Superior temporal gyrus (tissue), 1 donor: ENCODE measurements at regions not wholly inside any gene's neighbourhood (a gene's known extent, or its start where the extent isn't known, plus 50 kb on each side); places are given as distances from the start of the nearest gene placed in this dataset.

Experiments
- DNase-seq: peaks from one replicate; pipeline ENCODE4 v3.0.0-alpha.2; 2016; ENCODE audit errors: extremely low spot score

GRCh38 chr22:48047722-48048500, 1285.5 kb downstream of the TBC1D22A start:
- DNase-seq: no peak

- DNase-seq: no peak
These were observed 1282.9 kb downstream of the TBC1D22A start for GRCh38 chr22:48045369-48045768.

DNA sequence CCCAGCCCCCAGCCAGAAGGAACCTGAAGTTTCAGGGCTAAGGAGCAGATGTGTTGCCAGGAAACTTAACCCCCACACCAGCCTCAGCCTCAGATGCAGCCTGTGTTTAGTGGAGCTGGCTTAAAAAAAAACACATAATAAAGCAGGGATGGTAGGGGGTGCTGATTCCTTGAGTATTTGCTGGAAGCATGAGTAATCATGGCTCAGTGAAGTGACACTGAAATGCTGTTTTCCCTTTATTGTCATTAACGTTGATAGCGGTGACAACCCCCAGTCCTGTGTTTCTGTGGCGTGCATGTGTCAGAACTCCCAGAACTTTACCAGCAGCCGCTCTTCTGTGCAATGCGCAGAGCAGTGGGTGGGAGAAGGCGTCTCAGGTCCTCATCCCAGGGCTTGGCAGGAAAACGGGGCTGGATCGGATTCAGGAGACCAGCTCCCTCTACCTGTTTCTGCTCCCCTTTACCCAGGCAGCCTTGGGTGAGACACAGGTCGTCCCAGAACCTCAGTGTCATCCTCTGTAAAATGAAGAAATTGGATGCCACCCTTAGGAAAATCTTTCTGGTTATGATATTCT, 1282.1 kb downstream of the TBC1D22A start:
- DNase-seq: no peak

DNA sequence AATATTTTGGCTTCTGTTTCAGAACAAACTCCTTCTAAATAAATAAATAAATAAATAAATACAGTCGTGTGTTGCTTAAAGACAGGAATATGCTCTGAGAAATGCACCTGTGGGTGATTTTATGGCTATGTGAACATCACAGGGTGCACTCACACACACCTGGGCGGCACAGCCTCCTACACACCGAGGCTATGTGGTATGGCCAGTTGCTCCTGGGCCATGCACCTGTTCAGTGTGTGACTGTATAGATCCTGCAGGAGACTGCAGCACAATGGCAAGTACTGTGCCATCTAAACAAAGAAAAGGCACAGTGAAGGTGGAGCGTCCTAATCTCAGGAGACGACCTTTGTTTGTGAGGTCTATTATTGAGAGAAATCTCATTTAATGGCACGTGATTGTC, 1281.1 kb downstream of the TBC1D22A start:
- no peak for DNase-seq

DNA sequence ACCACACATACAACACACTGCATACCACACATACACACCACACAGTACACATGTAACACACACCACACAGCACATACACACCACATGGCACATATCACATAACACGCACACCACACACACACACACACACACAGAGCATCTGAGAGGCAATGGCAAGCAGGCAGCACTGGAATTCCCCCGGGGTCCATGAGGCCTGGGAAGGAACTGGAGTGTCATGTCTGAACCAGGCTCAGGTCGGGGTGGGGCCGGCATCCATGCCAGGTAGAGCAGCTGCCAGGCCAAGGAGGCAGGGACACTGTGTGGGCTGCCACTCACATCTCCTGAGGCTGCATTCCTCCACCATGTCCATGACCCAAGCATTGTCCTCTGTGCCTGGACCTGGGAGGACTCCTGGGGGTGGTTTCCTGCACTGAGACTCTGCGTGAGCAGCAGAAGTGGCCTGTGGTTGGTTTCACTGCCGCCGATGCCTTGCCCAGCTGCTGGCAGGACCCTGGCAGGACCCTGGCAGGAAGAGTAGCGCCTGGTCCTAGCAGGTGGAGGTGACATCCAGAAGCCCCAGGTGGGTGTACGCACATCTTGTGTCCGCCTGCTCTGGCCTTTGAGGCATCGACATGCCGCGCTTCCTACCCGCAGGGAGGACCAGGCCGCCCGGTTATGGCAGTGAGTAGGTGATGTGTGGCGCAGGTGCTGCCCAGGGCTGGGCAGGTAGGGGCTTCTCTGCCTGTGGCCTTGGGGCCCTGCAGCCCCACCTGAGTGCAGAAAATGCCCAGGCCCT, 1280.4 kb downstream of the TBC1D22A start:
- DNase-seq: no peak

GRCh38 chr22:48039326-48039725, 1276.9 kb downstream of the TBC1D22A start:
- no peak for DNase-seq

DNA sequence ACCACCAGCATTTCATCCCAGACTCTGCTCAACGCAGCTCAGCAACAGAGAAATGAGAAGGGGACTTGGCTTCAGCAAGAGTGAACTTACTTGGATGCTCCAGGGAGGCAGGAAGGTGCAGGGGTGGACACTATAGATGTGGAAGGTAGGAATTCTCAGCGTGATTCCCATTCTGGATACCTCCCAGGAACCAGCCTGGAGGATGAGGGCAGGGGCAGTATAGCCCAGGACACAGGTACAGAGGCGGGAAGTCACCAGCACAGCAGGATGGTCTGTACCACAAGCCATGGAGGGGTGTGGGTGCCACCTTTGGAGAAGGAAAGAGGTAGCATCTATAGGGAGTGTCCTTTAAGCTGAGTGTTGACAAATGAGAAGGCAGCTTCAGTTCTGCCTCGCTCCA, 1275.2 kb downstream of the TBC1D22A start:
- no peak for DNase-seq

- no peak for DNase-seq
These were observed 1273.4 kb downstream of the TBC1D22A start for GRCh38 chr22:48035897-48036296.

DNA sequence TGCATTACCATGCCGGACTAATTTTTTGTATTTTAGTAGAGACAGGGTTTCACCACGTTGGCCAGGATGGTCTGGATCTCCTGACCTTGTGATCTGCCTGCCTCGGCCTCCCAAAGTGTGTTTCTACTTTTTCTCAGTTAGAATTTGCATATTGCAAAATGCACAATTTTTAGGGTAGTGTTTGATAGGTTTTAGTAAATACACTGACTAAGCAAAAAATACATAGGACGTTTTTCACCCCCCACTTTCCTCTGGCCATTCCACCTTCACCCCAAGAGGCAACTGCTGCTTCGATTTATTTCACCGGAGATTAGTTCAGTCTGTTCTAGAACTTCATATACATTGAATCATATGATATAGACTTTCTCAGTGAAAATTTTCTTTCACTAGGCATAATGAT, 1269.1 kb downstream of the TBC1D22A start:
- DNase-seq: no peak

GRCh38 chr22:48025096-48025495, 1262.6 kb downstream of the TBC1D22A start:
- DNase-seq: no peak

- DNase-seq: no peak
These were observed 1259.5 kb downstream of the TBC1D22A start for GRCh38 chr22:48021991-48022401.

- DNase-seq: no peak
These were observed 1255.9 kb downstream of the TBC1D22A start for GRCh38 chr22:48018346-48018745.

- DNase-seq: no peak
These were observed 1253.3 kb downstream of the TBC1D22A start for GRCh38 chr22:48015701-48016100.

DNA sequence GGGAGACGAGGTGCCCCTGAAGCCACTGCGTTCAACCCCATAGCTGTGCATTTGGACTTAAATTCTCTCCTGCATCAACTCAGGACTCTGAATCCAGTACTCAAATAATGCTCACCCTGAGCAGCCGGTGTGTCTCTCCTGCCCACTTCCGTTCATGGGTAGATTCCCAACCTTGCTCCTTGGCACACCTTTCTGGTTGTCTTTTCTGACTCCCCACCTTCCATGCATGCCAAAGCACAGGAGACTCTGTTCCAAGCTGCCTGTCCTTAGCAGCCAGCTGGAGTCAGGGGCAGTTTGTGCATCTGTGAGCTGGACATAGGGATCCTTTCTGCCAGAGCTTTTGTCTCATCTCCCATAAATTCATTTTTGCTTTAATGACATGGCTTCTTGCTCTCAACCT, 1242.5 kb downstream of the TBC1D22A start:
- no peak for DNase-seq

GRCh38 chr22:48004038-48004437, 1241.6 kb downstream of the TBC1D22A start:
- DNase-seq: no peak

DNA sequence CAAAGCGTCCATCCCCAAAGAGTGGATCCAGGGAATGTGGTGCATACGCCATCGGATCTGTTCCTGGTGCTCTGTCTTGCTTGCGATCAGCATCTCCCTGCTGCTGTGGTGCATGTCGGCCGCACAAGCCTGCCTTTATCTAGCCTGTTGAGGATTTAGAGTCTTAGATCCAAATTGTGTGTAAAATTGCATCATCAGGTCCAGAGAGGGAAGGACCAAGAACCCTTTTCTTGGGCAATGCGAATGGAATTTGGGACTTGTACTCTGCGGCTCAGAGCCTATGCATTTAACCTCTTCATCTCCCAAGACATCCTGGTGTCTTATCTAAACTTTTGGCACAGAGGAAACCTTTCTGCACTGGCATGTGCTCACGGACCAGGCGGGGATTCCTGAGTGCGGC, 1238.7 kb downstream of the TBC1D22A start:
- DNase-seq: no peak

DNA sequence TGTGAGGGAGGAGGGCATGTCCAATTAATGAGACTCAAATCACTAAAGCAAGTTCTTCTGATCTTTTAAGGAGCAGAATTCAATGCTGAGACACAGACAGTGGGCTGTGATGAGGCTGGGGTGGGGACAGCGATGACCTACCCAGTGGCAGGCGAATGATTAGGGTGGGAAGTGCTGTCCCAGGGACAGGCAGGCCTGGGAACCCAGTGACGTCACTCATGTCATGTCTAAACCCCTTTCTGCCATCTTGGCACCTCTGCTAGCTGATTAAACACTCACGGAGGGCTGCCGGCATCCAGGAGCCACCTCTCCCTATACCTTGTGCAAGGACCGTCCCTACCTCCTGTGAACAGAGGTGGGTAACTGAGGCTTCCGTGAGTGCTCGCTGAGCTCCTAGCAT, 1235.2 kb downstream of the TBC1D22A start:
- DNase-seq: no peak

DNA sequence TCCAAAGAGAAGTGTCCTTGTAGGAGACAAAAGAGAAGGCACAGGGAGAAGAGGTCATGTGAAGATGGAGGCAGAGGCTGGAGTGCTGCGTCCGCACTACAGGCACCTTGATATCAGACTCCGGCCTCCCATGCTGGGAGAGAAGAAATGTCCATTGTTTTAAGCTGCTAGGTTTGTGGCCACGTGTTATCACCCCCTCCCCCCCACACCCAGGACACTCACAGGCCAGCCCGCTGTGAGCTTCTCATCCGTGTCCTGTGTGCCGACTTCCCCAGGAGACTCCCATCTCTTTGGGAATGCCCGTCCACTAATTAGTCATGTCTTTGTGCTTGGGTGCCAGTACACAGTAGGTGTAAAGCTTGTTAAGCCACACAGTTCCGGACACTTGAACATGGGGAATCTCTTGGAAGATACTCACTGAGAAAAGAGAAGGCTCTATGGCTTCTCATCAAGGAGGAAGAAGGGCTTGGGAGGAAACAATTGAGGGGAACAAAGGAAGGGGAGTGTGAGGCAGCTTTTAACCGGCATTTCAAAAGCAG, 1234.7 kb downstream of the TBC1D22A start:
- DNase-seq: no peak

DNA sequence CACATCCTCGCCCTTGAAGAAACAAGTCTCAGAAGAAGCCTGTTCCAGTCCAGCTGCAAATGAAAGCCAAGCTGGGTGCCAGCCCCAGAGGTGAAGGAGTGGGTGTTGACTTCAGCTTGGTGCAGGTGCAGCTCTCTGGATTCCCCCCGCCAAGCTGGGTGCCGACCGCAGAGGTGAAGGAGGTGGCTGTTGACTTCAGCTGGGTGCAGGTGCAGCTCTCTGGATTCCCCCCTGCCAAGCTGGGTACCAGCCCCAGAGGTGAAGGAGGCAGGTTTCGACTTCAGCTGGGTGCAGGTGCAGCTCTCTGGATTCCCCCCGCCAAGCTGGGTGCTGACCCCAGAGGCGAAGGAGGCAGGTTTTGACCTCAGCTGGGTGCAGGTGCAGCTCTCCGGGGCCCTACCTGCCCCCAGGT, 1234.0 kb downstream of the TBC1D22A start:
- DNase-seq: no peak

DNA sequence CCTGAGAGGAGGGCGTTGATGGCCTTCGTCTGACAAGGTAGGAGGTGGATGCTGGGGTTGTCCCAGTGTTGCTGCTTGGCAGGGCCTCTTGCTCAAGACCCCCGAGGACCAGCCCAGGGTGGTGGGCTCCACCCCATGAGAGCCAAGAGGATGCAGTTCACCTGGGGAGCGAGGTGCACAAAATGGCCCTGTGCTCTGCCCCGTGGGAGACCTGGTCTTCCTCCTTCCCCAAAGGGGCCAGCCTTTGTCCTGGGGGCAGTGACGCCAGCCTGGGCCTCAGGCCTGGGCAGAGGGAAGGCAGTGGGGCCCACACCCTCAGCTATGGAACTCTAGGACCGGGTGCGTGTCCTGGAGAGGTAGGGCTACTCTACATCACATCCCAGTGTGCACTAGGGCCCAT, 1233.3 kb downstream of the TBC1D22A start:
- no peak for DNase-seq

DNA sequence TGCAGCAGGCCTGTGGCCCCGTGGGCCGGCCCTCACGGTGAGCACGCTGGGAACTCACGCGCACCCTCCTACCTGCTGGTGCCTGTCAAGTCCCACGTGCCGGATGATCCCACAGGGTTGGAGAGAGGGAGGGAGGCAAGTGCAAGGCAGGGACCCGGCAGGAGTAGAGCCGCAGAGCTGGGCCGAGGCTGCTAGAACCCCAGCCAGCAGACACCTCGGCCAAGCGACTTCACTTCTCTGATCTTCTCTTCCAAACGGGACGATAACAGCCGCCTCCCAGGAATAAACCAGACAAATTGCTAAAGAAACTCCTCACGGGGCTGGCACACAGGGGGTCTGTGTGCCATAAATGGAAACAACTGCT, 1232.8 kb downstream of the TBC1D22A start:
- DNase-seq: no peak

GRCh38 chr22:47994601-47995263, 1232.3 kb downstream of the TBC1D22A start:
- peak; percentile 13 for DNase-seq
